AG10803 (cell line): ENCODE measurements at regions not wholly inside any gene's neighbourhood (a gene's known extent, or its start where the extent isn't known, plus 50 kb on each side); places are given as distances from the start of the nearest gene placed in this dataset.
"Not testable (repeated sequence)": the region's sequence is repeated elsewhere in the genome, so short reads cannot be mapped to it uniquely, and the experiment has no call there.

Experiments
- DNase-seq: peaks from one replicate; pipeline ENCODE4 v3.0.0; 2010; ENCODE audit warnings: low read depth
- H3K4me3 ChIP-seq: 2 replicates; pipeline ENCODE4 v1.5.1; 2011; ENCODE audit warnings: mild to moderate bottlenecking, low read length, control low read depth
- CTCF ChIP-seq: conservative IDR thresholded peaks from 2 replicates; pipeline ENCODE4 v1.5.1; 2011; ENCODE audit warnings: mild to moderate bottlenecking, low read length, control low read depth, inconsistent platforms

- no peak for TF ChIP-seq CTCF
- DNase-seq, result no peak
- no peak overlapping the region for H3K4me3 ChIP-seq
Measured at GRCh38 chr5:113749334-113749733, 235.8 kb downstream of the YTHDC2 start.

- DNase-seq, result not testable (repeated sequence)
Measured at GRCh38 chr5:113753182-113753581, 239.7 kb downstream of the YTHDC2 start.

GRCh38 chr5:113755516-113755915 lies 242.0 kb downstream of the YTHDC2 start:
- H3K4me3 ChIP-seq, result no peak overlapping the region
- no peak for DNase-seq
- TF ChIP-seq CTCF, result no peak

More at GRCh38 chr5:113753182-113753581, 239.7 kb downstream of the YTHDC2 start:
- H3K4me3 ChIP-seq, result not testable (repeated sequence)

GRCh38 chr5:113757508-113757907 lies 244.0 kb downstream of the YTHDC2 start:
- TF ChIP-seq CTCF, result no peak
- no peak for DNase-seq
- no peak overlapping the region for H3K4me3 ChIP-seq

GRCh38 chr5:113759505-113759904 lies 246.0 kb downstream of the YTHDC2 start:
- no peak overlapping the region for H3K4me3 ChIP-seq
- TF ChIP-seq CTCF, result no peak
- no peak for DNase-seq

GRCh38 chr5:113760486-113760885 lies 247.0 kb downstream of the YTHDC2 start:
- no peak for DNase-seq
- TF ChIP-seq CTCF, result no peak
- H3K4me3 ChIP-seq, result no peak overlapping the region

GRCh38 chr5:113761594-113761993 lies 248.1 kb downstream of the YTHDC2 start:
- TF ChIP-seq CTCF, result no peak
- no peak overlapping the region for H3K4me3 ChIP-seq
- DNase-seq, result no peak

GRCh38 chr5:113764382-113764781 lies 250.9 kb downstream of the YTHDC2 start:
- DNase-seq, result no peak
- no peak overlapping the region for H3K4me3 ChIP-seq
- no peak for TF ChIP-seq CTCF

- not testable (repeated sequence) for H3K4me3 ChIP-seq, DNase-seq
Measured at GRCh38 chr5:113766827-113767226, 253.3 kb downstream of the YTHDC2 start.
